VCaP (cell line): ENCODE measurements at regions not wholly inside any gene's neighbourhood (a gene's known extent, or its start where the extent isn't known, plus 50 kb on each side); places are given as distances from the start of the nearest gene placed in this dataset.

Experiments used
- H3K27ac ChIP-seq: fragments of 450-650 bp; 2 replicates; pipeline ENCODE4 v1.5.1; 2017
- CTCF ChIP-seq: fragments of 450-650 bp; conservative IDR thresholded peaks from 2 replicates; pipeline ENCODE4 v1.5.1; 2017; ENCODE audit warnings: mild to moderate bottlenecking, moderate library complexity

DNA sequence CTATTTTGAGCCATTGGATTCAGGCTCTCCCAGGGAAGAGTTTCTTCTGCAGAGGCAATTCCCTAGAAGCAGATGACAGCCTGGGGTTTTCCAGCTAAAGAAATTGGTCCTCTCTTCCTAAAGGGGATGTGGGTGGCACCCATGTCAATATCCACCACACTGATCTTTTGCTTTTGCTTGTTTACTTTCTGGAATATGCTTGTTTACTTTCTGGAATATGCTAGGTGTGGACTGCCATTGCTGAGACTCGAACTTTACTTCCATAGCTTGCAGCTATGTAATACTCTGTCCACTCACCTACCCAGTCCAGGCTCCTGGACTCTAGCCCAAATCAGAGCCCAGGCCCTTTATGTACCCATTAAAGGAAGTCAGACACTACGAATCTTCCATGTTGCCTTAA is 92.1 kb upstream of the SMYD2 start:
- no peak for TF ChIP-seq CTCF
- H3K27ac ChIP-seq, result no peak overlapping the region

GRCh38 chr1:214192825-214193643 is 87.9 kb upstream of the SMYD2 start:
- no peak for TF ChIP-seq CTCF
- no peak overlapping the region for H3K27ac ChIP-seq

- TF ChIP-seq CTCF, result no peak
- no peak overlapping the region for H3K27ac ChIP-seq
These were observed 87.3 kb upstream of the SMYD2 start for GRCh38 chr1:214193691-214194090.

- no peak overlapping the region for H3K27ac ChIP-seq
- no peak for TF ChIP-seq CTCF
These were observed 82.4 kb upstream of the SMYD2 start for GRCh38 chr1:214198571-214198970.

DNA sequence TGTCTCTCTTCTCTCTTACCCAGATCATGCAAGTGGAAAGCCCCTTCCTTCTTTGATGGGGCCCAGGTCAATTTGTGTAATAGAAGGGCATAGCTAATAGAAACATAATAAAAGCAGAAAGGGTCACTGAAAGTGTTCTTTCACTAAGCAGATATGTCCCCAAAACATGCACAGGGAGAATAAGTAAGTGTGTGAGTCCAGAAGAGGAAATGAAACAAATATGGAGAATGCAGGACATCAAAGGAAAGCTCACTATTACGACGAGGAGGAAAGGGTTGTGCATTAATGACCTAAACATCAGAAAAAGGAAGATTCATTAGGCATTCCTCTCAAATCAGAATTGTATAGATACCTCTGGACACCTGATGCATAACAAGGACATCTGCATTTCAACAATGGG is 81.4 kb upstream of the SMYD2 start:
- TF ChIP-seq CTCF, result no peak
- H3K27ac ChIP-seq, result no peak overlapping the region

- no peak overlapping the region for H3K27ac ChIP-seq
- TF ChIP-seq CTCF, result no peak
These were observed 78.0 kb upstream of the SMYD2 start for GRCh38 chr1:214202992-214203391.

GRCh38 chr1:214205053-214205452 is 75.9 kb upstream of the SMYD2 start:
- TF ChIP-seq CTCF, result no peak
- no peak overlapping the region for H3K27ac ChIP-seq
